ENCODE measurements at regions not wholly inside any gene's neighbourhood (a gene's known extent, or its start where the extent isn't known, plus 50 kb on each side); places are given as distances from the start of the nearest gene placed in this dataset.

- TF ChIP-seq EGR1 (IDR thresholded peaks at IDR 0.05; ENCODE audit: borderline replicate concordance, low read depth, low read length) (0 out of 2 replicates have a peak, but pooled peaks have one; percentile 28), RXRA (IDR thresholded peaks at IDR 0.05; ENCODE audit: insufficient read depth, low read depth, low read length) (no peak), POU5F1 (IDR thresholded peaks at IDR 0.05; ENCODE audit: low read depth, low read length) (peak; percentile 92), CHD1 (IDR thresholded peaks at IDR 0.05; ENCODE audit: low read depth, low read length) (no peak), JUND (IDR thresholded peaks at IDR 0.05; ENCODE audit: low read length) (no peak), RBBP5 (IDR thresholded peaks at IDR 0.05; ENCODE audit: borderline replicate concordance, low read depth, low read length) (0 out of 2 replicates have a peak, but pooled peaks have one; percentile 34), GABPA (IDR thresholded peaks at IDR 0.05; ENCODE audit: borderline replicate concordance, insufficient read depth, low read length) (no peak), TAF7 (optimal IDR thresholded peaks at IDR 0.05; ENCODE audit: borderline replicate concordance, low read depth, low read length) (no peak), KDM5A (IDR thresholded peaks at IDR 0.05; ENCODE audit: low read length) (no peak), CREB1 (IDR thresholded peaks at IDR 0.05) (no peak), SIRT6 (IDR thresholded peaks at IDR 0.05; ENCODE audit: low read length) (no peak), EP300 (IDR thresholded peaks at IDR 0.05; ENCODE audit: borderline replicate concordance in 1 of 2, low read depth in 2 of 2, low read length in 2 of 2) (no peak), SIN3A (conservative IDR thresholded peaks at IDR 0.05 in 1 of 2, IDR thresholded peaks at IDR 0.05 in 1 of 2; ENCODE audit: low read depth in 1 of 2, low read length in 2 of 2) (no peak), GTF2F1 (IDR thresholded peaks at IDR 0.05; ENCODE audit: borderline replicate concordance, low read depth, low read length) (no peak), TAF1 (IDR thresholded peaks at IDR 0.05; ENCODE audit: low read depth, low read length) (peak; percentile 45; the same call in 1 of the 2 replicates), CBX8 (IDR thresholded peaks at IDR 0.05; ENCODE audit: borderline replicate concordance, low read depth, low read length) (no peak), KDM4A (IDR thresholded peaks at IDR 0.05; ENCODE audit: low read depth, low read length, severe bottlenecking) (no peak), RNF2 (IDR thresholded peaks at IDR 0.05; ENCODE audit: borderline replicate concordance, low read depth, low read length, missing control alignments, poor library complexity, severe bottlenecking) (no peak), CBX5 (IDR thresholded peaks at IDR 0.05; ENCODE audit: low read depth, low read length) (no peak), NANOG (IDR thresholded peaks at IDR 0.05; ENCODE audit: insufficient read depth, low read depth, low read length, poor library complexity, severe bottlenecking) (no peak), MAFK (IDR thresholded peaks at IDR 0.05; ENCODE audit: low read depth, low read length) (no peak), SIX5 (IDR thresholded peaks at IDR 0.05; ENCODE audit: low read depth, low read length) (no peak), SP4 (IDR thresholded peaks at IDR 0.05; ENCODE audit: low read length) (no peak)
- TF ChIP-seq, protein P1, sequence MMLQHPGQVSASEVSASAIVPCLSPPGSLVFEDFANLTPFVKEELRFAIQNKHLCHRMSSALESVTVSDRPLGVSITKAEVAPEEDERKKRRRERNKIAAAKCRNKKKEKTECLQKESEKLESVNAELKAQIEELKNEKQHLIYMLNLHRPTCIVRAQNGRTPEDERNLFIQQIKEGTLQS (IDR thresholded peaks at IDR 0.05; ENCODE audit: insufficient read depth, low read depth, low read length): no peak
These were observed 84.0 kb upstream of the PELI1 start (continued) for GRCh38 chr2:64228126-64228678.

Measured in H1 (cell line).